ENCODE measurements at regions not wholly inside any gene's neighbourhood (a gene's known extent, or its start where the extent isn't known, plus 50 kb on each side); places are given as distances from the start of the nearest gene placed in this dataset.

DNA sequence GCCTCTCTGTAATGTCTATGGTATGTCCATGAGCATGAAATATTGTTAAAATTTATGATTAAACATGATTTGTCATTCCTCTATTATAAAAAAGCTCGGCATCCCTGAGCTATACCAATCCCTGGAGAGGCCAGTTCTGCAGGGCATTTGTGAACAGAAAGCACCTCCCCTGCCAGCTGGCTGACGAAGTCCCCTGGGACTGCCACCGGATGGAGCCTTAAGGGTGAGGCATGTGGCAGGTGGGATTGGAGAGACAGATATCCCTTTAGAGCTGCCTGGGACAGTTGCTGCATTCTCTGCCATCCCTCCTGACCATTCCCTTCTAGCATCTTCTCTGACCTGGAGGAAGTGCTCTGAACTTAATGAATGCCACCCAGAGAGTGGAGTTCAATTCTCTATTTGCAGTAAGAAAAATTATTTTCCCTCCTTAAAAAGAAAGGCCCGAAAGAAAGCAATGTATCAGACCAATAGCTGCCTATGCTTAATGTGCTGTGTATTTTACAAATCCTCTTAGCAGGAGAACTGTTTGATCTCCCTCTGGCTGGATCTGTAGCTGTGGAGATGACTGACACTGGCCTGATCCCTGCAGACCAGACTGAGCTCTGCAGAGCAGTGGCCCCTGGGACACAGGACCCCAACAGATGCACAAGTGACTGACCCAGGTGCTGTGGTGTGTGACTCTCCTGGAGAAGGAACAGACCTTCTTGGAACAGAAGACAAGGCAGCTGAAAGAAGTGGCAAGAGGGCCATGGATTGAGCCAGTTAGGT, 219.0 kb upstream of the NAV2 start:
- Histone ChIP-seq H3K4me1 (peaks cover 28% of the 10 kb centered on the region), H3K27me3 (no peaks in the 10 kb centered on the region), H3K4me3 (no peak overlapping the region), H3K9me3 (replicated peaks) (no peaks in the 10 kb centered on the region), H3K36me3 (peaks cover 2% of the 10 kb centered on the region; the same call in 1 of the 2 replicates), H3K27ac (peak overlapping the region; percentile 3; the same call in 1 of the 2 replicates)
- DNase-seq: peak; percentile 90

DNA sequence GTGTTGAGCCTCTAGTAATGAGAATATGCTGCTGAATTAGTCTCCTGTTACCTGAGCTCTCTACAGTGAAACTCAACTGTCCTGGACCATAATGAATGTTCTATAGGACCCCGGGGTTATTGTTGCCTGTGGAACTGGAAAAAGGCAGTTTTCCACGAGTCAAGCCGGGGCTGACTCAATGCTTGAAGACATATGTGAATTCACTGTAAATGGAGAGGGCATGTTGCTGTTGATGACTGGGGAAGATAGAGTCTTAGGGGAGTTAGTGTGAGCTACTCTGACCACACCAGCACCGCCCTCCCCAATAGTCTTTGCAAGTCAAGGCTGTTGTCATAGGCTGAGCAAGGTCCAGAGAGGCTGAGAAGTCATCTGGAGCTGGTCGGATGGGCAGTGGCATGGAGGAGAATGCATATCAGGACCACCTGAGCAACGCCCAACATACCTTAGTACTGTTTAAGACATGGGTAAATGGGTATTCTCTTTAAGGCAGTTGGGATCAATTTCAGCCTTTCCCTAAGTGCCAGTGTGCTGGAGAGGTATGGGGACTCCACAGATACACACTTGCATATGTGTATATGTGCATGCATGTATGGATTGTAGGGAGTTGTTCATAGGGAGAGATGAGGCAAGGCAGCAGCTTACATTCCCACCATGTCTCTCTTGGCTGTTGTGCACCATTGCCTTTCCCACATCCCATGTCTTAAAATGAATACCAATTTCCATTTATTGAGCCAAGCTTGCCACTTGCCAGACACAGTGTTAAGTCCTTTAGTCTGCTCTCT, 230.1 kb upstream of the NAV2 start:
- no peak overlapping the region for H3K4me3 ChIP-seq
- no peaks in the 10 kb centered on the region for H3K27me3 ChIP-seq
- H3K27ac ChIP-seq: no peak overlapping the region
- DNase-seq: no peak
- no peaks in the 10 kb centered on the region for H3K36me3 ChIP-seq
- H3K9me3 ChIP-seq (replicated peaks): 0 out of 2 replicates have a peak, but pooled peaks cover 3% of the 10 kb centered on the region
- H3K4me1 ChIP-seq: peaks cover 16% of the 10 kb centered on the region

DNA sequence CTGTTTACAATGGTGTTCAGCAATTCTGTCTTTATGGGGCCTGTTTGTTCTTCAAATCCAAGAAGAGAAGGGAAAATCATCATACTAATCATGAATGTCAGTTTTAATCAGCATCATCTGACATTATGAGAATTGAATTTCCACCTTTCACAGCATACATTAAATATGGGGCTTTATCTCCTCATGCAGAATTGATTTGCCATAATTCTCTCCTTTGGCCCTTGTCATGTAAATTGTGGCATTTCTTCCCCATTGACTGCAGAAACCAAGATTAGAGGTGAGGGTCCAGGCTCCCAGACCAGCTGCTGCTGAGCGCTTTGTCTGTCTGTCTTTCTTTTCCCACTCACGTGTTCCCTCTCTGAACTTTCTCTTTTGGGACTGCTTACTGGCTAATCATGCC, 232.1 kb upstream of the NAV2 start:
- no peaks in the 10 kb centered on the region for H3K27me3 ChIP-seq
- H3K4me3 ChIP-seq: no peak overlapping the region
- H3K4me1 ChIP-seq: peaks cover 21% of the 10 kb centered on the region
- no peak overlapping the region for H3K27ac ChIP-seq
- DNase-seq: no peak
- H3K36me3 ChIP-seq: no peaks in the 10 kb centered on the region
- 0 out of 2 replicates have a peak, but pooled peaks cover 3% of the 10 kb centered on the region for H3K9me3 ChIP-seq (replicated peaks)

DNA sequence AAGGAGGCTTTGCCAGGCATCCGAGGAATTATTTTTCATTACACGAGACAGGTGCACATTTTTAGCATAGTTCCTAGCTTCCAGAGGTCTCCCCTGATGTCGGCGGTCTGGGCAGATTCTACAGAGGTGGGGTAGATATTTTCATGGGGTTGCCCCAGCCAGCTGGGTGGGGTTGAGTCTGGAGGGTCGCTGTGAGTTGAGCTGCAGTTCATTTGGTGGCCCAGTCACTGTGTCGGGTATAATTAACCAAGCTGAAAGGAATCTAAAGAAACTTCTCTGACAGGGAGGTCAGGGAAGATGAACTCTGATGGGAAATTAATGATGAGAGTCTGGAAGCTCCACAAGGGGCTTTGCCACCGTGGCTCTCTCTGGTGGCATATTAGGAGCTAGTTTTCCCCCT, 233.7 kb upstream of the NAV2 start:
- Histone ChIP-seq H3K36me3 (no peaks in the 10 kb centered on the region), H3K9me3 (replicated peaks) (0 out of 2 replicates have a peak, but pooled peaks cover 3% of the 10 kb centered on the region), H3K27ac (no peak overlapping the region), H3K4me1 (peaks cover 38% of the 10 kb centered on the region), H3K4me3 (no peak overlapping the region), H3K27me3 (no peaks in the 10 kb centered on the region)
- DNase-seq: peak in 1 of 2 experiments; percentile 45

DNA sequence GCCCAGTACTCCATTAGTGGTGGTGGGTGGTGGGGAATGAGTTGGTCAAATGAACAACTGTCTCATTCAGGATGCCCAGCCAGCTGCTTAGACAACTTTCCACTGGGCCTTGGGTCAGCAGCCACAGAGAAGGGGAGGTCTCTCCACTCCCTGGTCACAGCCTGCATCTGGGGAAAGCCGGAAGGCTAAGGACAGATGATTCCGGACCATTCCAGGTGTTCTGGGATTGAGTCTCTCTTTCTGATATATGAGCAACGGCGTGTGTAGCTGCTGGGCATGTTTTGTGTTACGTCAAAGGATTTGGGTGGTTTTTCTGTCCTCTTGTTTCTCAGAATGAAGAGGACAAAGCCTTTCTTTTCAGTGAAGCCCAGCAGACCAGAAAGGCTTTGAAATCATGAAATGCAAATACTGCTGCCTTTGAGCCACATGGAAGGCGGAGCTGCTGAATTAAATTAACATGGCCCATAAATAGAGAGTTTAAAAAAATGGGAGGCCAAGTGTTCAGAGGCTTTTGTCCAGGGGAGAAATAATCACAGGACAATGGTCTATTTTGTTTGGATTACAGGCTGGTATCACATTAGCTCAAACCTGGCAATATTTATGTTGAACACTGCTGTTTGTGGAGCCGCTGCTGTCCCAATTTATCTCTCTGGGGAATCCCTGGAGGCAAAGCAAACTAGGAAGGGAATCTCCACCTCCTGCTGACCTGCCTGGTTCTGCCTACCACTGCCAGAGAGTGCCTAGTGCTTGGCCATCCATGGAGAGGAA, 234.4 kb upstream of the E2F8 start:
- Histone ChIP-seq H3K9me3 (replicated peaks) (no peaks in the 10 kb centered on the region), H3K27me3 (no peaks in the 10 kb centered on the region), H3K36me3 (no peaks in the 10 kb centered on the region), H3K4me1 (peaks cover 41% of the 10 kb centered on the region), H3K4me3 (no peak overlapping the region), H3K27ac (peak overlapping the region; percentile 37)
- DNase-seq: peak; percentile 70 to 84

DNA sequence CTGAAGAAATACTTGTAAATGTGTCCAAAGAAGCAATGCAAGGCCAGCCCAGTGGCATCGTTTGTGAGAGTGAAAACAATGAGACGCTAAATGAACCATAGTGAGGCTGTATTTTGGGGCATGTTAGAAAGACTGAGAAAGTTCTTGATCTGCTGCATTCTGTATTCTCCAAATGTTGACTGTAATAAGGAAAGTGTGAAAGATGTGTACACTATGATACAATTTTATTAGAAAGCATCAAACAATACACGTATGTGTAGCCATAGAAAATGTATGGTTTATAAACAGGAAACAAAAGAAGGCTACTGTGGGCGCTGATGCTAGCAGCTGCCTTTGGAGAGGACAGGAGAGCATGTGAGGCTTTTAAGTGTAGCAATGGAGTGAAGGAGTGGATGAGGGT, 233.5 kb upstream of the E2F8 start:
- no peaks in the 10 kb centered on the region for H3K27me3 ChIP-seq
- no peak overlapping the region for H3K4me3 ChIP-seq

DNA sequence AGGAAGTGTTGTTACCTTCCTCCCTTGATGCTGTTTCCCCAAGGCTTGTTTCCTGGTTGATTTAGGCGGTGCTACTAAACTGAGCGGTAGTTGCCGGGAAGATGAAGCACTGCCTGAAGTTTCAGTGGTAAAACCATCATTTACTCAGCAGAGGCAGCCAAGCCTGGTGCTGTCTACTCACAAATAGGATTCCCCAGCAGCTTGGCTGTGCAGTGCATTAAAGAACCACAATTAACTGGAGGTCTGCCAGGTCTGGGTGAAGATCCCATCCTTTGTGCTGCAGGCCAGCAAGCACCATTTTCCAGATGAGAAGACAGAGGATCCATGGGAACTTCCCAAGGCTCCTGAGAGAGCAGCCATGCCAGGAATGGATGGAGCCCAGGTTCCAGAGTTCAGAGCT, 231.9 kb upstream of the E2F8 start:
- Histone ChIP-seq H3K9me3 (replicated peaks) (no peaks in the 10 kb centered on the region), H3K36me3 (no peaks in the 10 kb centered on the region), H3K27me3 (no peaks in the 10 kb centered on the region), H3K4me1 (peaks cover 25% of the 10 kb centered on the region), H3K27ac (no peak overlapping the region), H3K4me3 (no peak overlapping the region)
- DNase-seq: peak; percentile 38 to 54

More for the DNA sequence above, 233.5 kb upstream of the E2F8 start:
- Histone ChIP-seq H3K36me3 (no peaks in the 10 kb centered on the region), H3K27ac (no peak overlapping the region), H3K4me1 (peaks cover 33% of the 10 kb centered on the region), H3K9me3 (replicated peaks) (no peaks in the 10 kb centered on the region)
- peak in 1 of 2 experiments; percentile 29 for DNase-seq

DNA sequence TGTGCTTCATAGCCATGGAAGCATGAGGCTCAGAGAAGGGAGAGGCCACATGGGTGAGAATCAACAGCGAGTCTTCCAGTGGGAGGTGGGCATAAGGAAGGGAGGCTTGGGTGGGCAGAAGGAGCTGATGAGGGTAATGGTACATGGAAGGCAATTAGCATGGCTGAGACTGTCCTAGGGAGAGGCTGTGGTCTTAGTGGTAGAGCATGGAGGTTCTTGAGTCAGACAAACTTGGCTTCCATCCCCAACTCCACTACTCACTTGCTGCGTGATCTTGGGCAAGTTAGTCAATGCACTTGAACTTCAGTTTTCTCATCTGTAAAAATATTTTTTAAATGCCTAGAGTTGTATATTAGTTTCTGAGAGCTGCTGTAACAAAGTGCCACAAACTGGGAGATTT, 227.2 kb upstream of the E2F8 start:
- Histone ChIP-seq H3K4me1 (peaks cover 21% of the 10 kb centered on the region), H3K36me3 (no peaks in the 10 kb centered on the region), H3K27ac (no peak overlapping the region), H3K9me3 (replicated peaks) (no peaks in the 10 kb centered on the region), H3K27me3 (no peaks in the 10 kb centered on the region), H3K4me3 (no peak overlapping the region)
- DNase-seq: no peak

DNA sequence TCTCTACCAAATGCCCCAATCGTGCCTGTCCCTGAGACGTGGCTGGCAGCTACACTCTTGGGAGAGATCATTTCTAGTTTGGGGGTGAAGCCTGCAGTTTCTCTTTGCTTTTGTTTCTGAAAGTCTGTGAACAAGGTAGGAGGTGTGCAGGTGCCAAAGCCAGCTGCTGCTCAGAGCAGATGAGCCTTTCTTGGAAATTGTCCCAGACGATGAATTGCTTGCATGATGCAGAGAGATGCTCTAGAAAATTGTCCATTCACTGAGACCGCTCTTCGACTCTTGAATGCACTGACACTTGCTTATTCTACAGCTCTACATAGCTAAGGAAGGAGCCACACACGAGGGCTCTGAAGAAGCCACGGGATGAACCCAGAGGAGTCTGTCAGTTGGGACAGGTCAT, 225.6 kb upstream of the E2F8 start:
- no peaks in the 10 kb centered on the region; the same call in 1 of the 2 replicates for H3K36me3 ChIP-seq
- H3K4me1 ChIP-seq: peaks cover 21% of the 10 kb centered on the region
- no peaks in the 10 kb centered on the region for H3K27me3 ChIP-seq
- no peak overlapping the region for H3K27ac ChIP-seq
- H3K4me3 ChIP-seq: no peak overlapping the region
- H3K9me3 ChIP-seq (replicated peaks): no peaks in the 10 kb centered on the region
- no peak for DNase-seq

DNA sequence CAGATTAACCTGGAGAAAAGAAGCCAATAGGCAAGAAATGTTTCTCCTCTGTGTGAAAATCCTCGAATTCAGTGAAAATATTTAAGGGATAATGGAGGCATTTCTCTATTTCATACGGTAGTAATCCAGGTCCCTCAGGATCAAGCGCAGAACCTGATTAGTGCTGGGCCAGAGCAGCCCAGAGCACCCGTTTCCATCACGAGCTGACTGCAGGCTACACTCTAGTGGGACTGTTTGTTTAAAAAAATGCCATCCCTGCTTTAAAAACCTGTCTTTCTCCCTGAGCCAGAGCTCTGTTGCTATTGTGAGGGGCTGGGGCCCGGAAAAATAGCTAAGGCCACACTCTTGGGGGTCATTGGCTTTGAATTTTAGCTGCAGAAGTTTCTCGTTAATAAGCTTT, 223.2 kb upstream of the E2F8 start:
- Histone ChIP-seq H3K4me3 (no peak overlapping the region), H3K9me3 (replicated peaks) (no peaks in the 10 kb centered on the region), H3K27ac (no peak overlapping the region), H3K4me1 (peaks cover 21% of the 10 kb centered on the region), H3K27me3 (no peaks in the 10 kb centered on the region), H3K36me3 (no peaks in the 10 kb centered on the region; the same call in 1 of the 2 replicates)
- DNase-seq: no peak

DNA sequence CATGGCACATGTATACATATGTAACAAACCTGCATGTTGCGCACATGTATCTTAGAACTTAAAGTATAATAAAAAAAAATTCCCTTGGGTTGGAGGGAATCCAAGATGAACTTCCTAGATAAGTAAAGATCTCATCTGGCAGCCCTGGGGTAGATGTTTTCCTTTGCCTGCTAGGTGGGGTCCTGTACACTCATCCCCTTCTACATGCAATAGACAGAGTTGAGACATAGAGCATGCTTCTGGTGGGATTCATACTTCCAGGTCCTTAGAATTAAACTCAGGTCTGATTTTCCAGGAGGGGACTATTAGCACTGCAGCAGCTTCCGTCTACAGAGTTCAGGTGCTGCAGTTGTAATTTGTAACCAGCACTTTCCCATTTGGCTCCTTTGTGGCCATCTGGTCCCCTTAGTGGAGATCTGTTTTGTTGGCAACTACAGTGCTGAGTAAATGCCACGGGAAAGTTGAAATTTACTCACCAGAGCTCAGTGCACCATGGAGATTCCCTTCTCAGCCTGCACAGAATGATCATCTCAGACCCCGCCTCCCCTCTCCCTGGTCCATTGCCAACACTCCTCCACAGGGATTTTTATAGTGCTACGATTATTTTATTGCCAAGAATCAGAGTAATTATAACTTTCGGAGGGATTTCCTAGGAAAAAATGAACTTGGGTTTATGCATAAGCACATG, 220.1 kb upstream of the E2F8 start:
- no peaks in the 10 kb centered on the region for H3K27me3 ChIP-seq
- no peak for DNase-seq
- no peak overlapping the region for H3K27ac ChIP-seq
- no peaks in the 10 kb centered on the region for H3K9me3 ChIP-seq (replicated peaks)
- no peak overlapping the region for H3K4me3 ChIP-seq
- no peaks in the 10 kb centered on the region; the same call in 1 of the 2 replicates for H3K36me3 ChIP-seq
- H3K4me1 ChIP-seq: peaks cover 14% of the 10 kb centered on the region

DNA sequence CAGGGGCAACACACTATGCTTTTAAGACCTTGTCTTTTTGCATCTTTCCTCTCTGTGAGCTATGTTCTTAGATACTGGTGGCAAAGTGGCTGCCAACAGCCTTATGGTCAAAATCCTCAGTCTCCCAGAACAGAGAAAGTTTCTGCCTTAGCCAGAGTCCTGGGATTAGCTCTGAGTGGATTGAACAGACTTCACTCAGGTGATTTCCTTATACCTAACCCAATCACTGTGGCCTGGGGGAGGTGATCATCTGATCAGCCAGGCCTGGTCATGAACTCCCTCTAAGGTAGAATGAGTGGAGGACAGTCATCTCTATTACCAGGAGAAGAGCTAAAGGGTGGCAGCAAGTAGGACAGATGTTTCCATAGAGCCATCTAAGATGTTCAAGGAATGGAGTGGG, 218.5 kb upstream of the E2F8 start:
- Histone ChIP-seq H3K4me1 (no peaks in the 10 kb centered on the region; the same call in 1 of the 2 replicates), H3K4me3 (no peak overlapping the region), H3K27me3 (no peaks in the 10 kb centered on the region), H3K27ac (no peak overlapping the region), H3K36me3 (no peaks in the 10 kb centered on the region; the same call in 1 of the 2 replicates), H3K9me3 (replicated peaks) (no peaks in the 10 kb centered on the region)
- DNase-seq: no peak

DNA sequence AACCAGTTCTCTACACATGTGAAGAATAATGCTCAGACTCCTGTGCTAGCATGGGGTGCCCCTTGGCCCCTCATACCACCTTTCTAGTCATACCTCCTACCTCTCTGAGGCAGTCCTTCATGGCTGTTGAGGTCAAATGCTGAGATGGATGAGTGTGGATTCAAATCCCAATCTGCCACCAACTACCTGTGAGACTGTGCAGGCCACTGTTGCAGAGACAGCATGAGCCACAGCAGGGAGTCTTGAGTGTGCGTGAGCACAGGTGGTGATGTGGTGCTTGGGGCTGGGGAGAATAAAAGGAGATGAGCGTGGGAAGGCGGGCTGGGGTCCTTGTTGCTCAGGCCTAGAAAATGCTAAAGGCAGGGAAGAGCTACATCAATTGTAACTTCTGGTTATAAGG, 218.0 kb upstream of the E2F8 start:
- DNase-seq: no peak
- Histone ChIP-seq H3K27ac (no peak overlapping the region), H3K36me3 (no peaks in the 10 kb centered on the region; the same call in 1 of the 2 replicates), H3K4me3 (no peak overlapping the region), H3K4me1 (no peaks in the 10 kb centered on the region; the same call in 1 of the 2 replicates), H3K27me3 (no peaks in the 10 kb centered on the region), H3K9me3 (replicated peaks) (no peaks in the 10 kb centered on the region)

DNA sequence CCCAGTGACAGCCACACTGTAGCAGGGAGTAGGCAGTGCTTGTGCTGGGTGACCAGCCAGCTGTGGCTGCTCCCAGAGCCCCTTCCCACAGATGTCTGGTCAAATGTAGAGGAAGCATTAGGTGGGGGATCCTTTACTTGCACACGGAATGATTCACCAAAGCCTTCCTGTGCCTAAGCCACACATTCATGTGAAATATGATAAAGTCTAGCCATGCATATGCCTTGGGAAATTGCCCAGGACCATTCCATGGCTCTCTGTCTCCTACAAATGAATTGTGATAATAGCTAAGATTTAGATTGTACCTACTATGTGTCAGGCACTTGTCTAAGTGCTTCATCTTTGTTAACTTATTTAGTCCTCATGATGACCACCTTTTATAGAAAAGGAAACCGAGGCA, 217.5 kb upstream of the E2F8 start:
- Histone ChIP-seq H3K36me3 (no peaks in the 10 kb centered on the region; the same call in 1 of the 2 replicates), H3K9me3 (replicated peaks) (no peaks in the 10 kb centered on the region), H3K27ac (no peak overlapping the region), H3K27me3 (no peaks in the 10 kb centered on the region), H3K4me1 (no peaks in the 10 kb centered on the region; the same call in 1 of the 2 replicates), H3K4me3 (no peak overlapping the region)
- DNase-seq: no peak

Data from SJCRH30 (cell line).